CD4-positive, alpha-beta T cell treated with Interferon alpha-2 for 1 hour (primary cell): ENCODE measurements at regions not wholly inside any gene's neighbourhood (a gene's known extent, or its start where the extent isn't known, plus 50 kb on each side); places are given as distances from the start of the nearest gene placed in this dataset.

ENCODE experiments used
- DNase-seq, 2 donors: peaks; one replicate each; pipeline ENCODE4 v3.0.0-alpha.2; 2020 to 2022

DNA sequence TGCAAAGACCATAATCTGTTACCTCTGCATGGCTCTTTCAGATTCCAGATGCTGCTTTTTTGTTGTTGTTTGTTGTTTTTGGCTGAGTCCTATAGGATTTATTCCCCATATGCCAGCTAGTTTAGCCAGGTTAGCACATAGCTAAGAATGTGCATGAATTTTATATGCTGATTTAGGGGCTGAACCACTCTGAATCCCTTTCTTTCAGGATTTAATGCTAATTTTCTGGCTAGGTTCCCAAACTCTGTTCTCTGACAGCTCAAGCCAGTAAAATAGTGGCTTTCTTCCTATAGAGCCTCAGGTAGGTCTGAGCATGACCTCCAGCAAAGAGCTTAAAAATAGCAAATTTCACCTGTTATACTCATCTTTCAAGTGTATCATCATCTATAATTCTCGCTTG is 521.4 kb downstream of the CAAP1 start:
- no peak for DNase-seq

GRCh38 chr9:26369093-26369492 is 523.5 kb downstream of the CAAP1 start:
- DNase-seq: no peak

GRCh38 chr9:26368241-26368640 is 524.4 kb downstream of the CAAP1 start:
- DNase-seq: no peak

GRCh38 chr9:26361010-26361409 is 531.6 kb downstream of the CAAP1 start:
- no peak for DNase-seq

- DNase-seq: no peak
Observed at GRCh38 chr9:26358836-26359235, 533.8 kb downstream of the CAAP1 start.

- no peak for DNase-seq
Observed at GRCh38 chr9:26357803-26358344, 534.7 kb downstream of the CAAP1 start.

- DNase-seq: no peak
Observed at GRCh38 chr9:26356491-26356890, 536.1 kb downstream of the CAAP1 start.

GRCh38 chr9:26346942-26347477 is 545.6 kb downstream of the CAAP1 start:
- DNase-seq: no peak

- DNase-seq: no peak
Observed at GRCh38 chr9:26341545-26341944, 551.1 kb downstream of the CAAP1 start.

- DNase-seq: no peak
Observed at GRCh38 chr9:26339796-26340195, 552.8 kb downstream of the CAAP1 start.

- DNase-seq: no peak
Observed at GRCh38 chr9:26335116-26335515, 557.5 kb downstream of the CAAP1 start.

GRCh38 chr9:26334706-26335105 is 557.9 kb downstream of the CAAP1 start:
- no peak for DNase-seq

DNA sequence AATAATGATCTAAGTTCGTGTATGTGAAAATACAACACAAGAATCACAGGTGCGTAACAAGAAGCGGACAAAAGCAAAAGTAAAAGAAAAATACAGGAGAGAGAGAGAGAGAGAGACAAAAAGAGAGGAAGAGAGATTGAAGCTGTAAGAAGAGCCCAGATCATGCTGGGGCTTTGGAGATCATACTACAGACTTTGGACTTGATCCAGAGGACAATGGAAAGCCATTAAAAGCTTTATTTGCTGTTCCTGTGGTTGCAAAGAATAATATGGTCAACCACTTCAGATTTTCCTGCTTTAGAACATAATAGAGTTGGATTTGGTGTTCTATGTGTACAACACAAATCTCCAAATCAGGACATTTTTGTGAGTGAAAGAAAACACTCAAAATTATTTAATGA is 561.4 kb downstream of the CAAP1 start:
- no peak for DNase-seq

- DNase-seq: no peak
Observed at GRCh38 chr9:26329974-26330373, 562.6 kb downstream of the CAAP1 start.

DNA sequence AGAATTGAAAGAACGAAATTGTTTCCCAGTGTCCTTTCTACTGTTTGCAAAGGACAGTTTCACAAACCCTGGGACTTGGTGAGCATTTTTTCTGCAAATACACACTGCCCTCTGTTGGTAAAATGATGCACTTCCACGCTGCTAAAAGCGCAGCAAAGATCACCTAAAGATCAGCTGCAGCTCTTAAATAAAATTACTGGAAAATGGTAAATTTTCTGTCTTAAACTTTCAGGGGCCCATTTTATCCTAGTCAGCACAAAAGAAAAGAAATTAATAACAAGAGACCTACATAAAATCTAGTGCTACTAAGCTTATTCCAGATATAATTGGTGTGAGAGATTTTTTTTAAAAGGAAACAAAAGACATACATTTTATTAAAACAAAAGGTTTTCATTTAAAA is 566.0 kb downstream of the CAAP1 start:
- DNase-seq: no peak

DNA sequence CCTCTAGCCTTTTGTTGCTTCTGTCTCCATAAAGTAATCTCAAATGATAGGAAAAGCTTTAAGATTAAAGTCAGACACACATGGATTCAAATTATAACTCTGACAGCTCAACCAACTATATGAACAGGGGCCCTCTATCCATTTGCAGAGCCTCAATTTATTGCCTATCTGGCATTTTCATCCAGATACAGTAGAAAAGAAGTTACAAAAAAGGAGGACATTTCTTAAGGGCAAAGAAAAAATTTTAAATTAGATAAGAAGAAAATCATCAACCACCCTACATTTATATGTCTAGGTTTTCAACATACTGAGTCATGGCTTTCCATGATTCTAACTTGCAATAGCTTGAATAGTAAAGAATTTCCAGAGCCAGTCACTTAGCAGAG is 567.2 kb downstream of the CAAP1 start:
- DNase-seq: no peak

DNA sequence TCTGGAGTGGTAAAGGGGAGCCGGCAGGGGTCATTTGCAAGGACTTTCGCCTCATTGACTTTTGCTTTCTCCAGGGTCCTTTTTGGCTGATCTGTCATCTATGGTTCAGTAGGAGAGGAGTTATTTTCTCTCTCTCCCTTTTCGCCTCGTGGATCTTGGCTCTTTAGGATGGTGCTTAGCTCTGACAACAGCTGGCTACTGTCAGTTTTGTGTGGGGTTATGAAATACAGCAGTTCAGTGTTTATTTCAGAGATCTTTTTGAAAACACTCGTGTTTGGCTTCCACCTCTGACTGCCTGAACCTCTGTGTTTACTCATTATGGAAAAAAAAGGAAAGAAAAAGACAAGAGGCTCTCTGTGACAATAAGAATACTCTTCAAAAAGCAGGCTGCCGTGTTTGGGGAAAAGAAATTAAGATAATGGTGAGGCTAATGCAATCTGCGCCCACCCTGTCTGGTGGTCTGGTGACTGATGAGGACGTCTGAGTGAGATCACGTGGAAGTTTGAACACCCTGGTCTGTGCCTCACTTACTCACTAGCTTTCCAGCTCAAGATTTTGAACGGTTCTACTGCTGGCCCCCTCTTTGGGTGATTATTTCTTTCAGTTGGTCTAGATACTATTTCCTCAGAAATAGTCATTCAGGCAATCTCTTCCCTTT is 567.7 kb downstream of the CAAP1 start:
- DNase-seq: no peak

DNA sequence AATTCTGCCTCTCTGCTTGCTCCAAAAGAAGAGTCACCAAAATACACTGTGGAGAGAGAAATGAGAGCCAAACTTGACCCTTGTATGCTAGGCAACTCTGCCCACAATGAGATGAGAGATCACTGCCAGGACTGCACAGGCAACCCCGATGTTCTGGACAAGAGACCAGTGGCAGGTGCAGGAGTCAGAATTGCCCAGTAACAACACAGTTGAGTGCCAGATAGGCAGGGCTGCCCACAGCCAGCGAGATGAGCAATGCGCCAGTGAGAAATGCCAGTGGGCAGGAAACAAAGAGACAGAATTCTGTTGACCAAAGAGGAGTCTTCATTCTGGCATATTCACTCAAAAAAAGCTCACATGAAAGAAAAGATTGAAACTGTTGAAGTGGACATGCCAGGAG is 570.7 kb downstream of the CAAP1 start:
- no peak for DNase-seq

DNA sequence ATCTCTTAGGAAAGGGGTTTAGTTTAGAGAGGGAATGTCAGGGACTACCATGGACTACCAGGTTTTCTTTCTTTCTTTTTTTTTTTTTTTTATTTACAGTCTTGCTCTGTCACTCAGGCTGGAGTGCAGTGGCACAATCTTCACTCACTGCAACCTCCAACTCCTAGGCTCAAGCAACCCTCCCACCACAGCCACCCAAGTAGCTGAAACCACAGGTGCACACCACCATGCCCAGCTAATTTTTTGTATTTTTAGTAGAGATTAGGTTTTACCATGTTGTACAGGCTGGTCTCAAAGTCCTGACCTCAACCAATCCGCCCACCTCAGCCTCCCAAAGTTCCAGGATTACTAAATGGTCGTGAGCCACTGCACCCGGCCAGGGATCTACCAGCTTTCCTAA is 572.7 kb downstream of the CAAP1 start:
- no peak for DNase-seq

DNA sequence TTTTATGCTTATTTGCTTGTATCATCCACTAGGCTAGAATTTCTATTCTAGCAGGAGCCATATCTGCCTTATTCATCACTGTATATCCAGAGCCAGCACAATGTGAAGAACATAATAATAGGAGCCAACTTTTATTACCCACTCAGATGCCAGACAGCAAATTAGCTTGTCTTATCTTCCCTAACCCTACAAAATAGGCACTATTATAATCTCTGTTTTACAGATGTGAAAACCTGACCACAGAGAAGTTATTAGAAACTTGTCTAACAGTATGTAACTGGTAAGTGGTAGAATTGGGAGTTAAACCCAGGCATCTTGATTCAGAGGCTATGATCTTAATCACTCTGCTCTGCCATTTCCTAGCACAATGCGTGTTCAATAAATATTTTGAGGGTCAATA is 579.5 kb downstream of the CAAP1 start:
- no peak for DNase-seq

GRCh38 chr9:26311463-26311995 is 581.1 kb downstream of the CAAP1 start:
- no peak for DNase-seq

GRCh38 chr9:26310294-26310693 is 582.3 kb downstream of the CAAP1 start:
- no peak for DNase-seq

DNA sequence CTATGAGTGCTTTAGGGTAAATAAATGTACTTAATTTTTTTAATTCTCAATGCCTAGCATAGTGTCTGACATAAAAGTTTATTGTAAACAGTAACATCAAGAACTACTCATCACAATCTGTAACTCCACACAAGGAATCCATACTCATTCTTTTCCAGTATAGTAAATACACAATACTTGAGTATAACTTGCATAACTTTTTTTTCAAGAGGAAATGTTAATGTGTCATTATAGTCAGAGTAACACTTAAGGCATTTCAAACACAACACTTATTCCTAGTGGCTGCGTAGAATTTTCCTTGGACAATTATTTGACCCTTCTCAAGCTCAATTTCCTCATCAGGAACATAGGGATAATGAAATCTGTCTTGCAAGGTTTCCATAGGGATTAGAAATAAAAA is 584.3 kb downstream of the CAAP1 start:
- DNase-seq: no peak

DNA sequence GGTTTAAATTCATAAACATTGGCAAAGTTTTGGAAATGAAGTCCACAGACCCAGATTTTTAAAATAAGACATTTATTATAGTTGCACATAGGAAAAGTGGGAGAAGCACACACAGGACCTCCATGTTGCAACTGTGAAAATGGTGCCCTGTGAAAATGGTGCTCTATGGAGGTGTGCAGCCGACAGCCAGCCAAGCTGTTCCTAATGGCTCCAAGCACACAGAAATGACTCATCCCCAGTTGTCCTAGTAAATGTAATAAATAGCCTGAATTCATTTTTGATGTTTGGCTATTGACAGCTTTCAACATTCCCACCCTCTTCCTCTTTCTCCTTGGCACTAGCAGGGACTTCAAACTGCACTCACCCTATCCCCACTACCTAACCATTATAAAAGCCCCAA is 590.9 kb downstream of the CAAP1 start:
- no peak for DNase-seq

- no peak for DNase-seq
Observed at GRCh38 chr9:26301046-26301445, 591.6 kb downstream of the CAAP1 start.
